Glutamatergic neuron (in vitro differentiated cells): ENCODE measurements at regions not wholly inside any gene's neighbourhood (a gene's known extent, or its start where the extent isn't known, plus 50 kb on each side); places are given as distances from the start of the nearest gene placed in this dataset.

Experiments used
- DNase-seq: peaks from one replicate; pipeline ENCODE4 v3.0.0; 2022
- H3K27ac Mint-ChIP-seq: one replicate; pipeline ENCODE4 v1.8.0; 2020; ENCODE audit warnings: mild to moderate bottlenecking, mixed read lengths, inconsistent platforms; ENCODE audit not compliant: unreplicated experiment
- H3K27me3 Mint-ChIP-seq: one replicate; pipeline ENCODE4 v1.8.0; 2020; ENCODE audit warnings: mild to moderate bottlenecking, moderate library complexity, mixed read lengths, inconsistent platforms; ENCODE audit not compliant: unreplicated experiment
- H3K36me3 Mint-ChIP-seq: one replicate; pipeline ENCODE4 v1.8.0; 2020; ENCODE audit warnings: mild to moderate bottlenecking, mixed read lengths, inconsistent platforms; ENCODE audit not compliant: unreplicated experiment
- H3K4me1 Mint-ChIP-seq: one replicate; pipeline ENCODE4 v1.8.0; 2020; ENCODE audit warnings: mild to moderate bottlenecking, low read depth, mixed read lengths, inconsistent platforms; ENCODE audit not compliant: unreplicated experiment
- H3K4me3 Mint-ChIP-seq: one replicate; pipeline ENCODE4 v1.8.0; 2020; ENCODE audit warnings: mild to moderate bottlenecking, mixed read lengths, inconsistent platforms; ENCODE audit not compliant: unreplicated experiment
- H3K9me3 Mint-ChIP-seq: one replicate; pipeline ENCODE4 v1.8.0; 2020; ENCODE audit warnings: mild to moderate bottlenecking, moderate library complexity, mixed read lengths, inconsistent platforms; ENCODE audit not compliant: unreplicated experiment
- CTCF ChIP-seq: fragments of 200-600 bp; sonication (generic); IDR thresholded peaks from one replicate; pipeline ENCODE4 v1.5.0; 2021; ENCODE audit not compliant: partially characterized antibody, unreplicated experiment

- no peak for DNase-seq
- H3K4me1 Mint-ChIP-seq, result no peaks in the 10 kb centered on the region
- peaks cover 3% of the 10 kb centered on the region for H3K36me3 Mint-ChIP-seq
- no peak overlapping the region for H3K4me3 Mint-ChIP-seq
- no peak for TF ChIP-seq CTCF
- no peak overlapping the region for H3K27ac Mint-ChIP-seq
- H3K27me3 Mint-ChIP-seq, result no peaks in the 10 kb centered on the region
- no peaks in the 10 kb centered on the region for H3K9me3 Mint-ChIP-seq
These were observed 56.3 kb upstream of the SPATA31E1 start for GRCh38 chr9:87826331-87826730.

DNA sequence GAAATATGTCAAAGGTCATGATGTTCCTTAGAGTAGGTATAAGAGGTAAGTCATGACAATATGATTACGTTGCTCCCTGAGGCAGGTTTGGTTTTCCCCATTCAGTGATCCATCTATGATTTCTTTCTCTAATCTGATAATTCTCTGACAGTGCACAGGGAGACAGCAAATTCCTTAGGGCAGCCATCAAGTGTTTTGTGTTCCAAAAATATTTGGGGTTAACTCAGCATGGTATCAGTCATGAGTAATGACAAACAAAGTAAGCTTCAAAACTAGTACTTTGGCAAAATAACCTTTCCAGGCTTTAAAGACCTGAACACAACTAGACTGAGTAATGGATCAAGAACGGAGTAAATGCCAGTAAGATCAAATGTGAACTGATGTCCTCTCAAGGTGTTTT is 55.3 kb upstream of the SPATA31E1 start:
- no peaks in the 10 kb centered on the region for H3K27me3 Mint-ChIP-seq
- H3K9me3 Mint-ChIP-seq, result no peaks in the 10 kb centered on the region
- H3K27ac Mint-ChIP-seq, result no peak overlapping the region
- H3K4me3 Mint-ChIP-seq, result no peak overlapping the region
- H3K36me3 Mint-ChIP-seq, result peaks cover 3% of the 10 kb centered on the region
- TF ChIP-seq CTCF, result no peak
- H3K4me1 Mint-ChIP-seq, result no peaks in the 10 kb centered on the region
- no peak for DNase-seq

DNA sequence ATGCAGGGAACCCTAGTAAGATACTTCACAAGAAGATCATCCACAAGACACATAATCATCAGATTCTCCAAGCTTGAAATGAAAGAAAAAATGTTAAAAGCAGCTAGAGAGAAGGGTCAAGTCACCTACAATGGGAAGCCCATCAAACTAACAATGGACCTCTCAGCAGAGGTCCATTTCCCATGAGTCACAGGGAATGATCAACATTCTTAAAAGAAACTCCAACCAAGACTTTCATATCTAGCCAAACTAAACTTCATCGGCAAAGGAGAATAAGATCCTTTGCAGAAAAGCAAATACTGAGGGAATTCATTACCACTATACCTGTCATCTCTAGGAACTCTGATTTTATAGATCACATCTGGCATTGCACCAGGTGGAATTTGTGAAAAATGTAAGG is 52.9 kb upstream of the SPATA31E1 start:
- DNase-seq, result no peak
- TF ChIP-seq CTCF, result no peak
- no peaks in the 10 kb centered on the region for H3K9me3 Mint-ChIP-seq
- H3K27ac Mint-ChIP-seq, result no peak overlapping the region
- no peak overlapping the region for H3K4me3 Mint-ChIP-seq
- no peaks in the 10 kb centered on the region for H3K36me3 Mint-ChIP-seq
- no peaks in the 10 kb centered on the region for H3K4me1 Mint-ChIP-seq
- H3K27me3 Mint-ChIP-seq, result no peaks in the 10 kb centered on the region

DNA sequence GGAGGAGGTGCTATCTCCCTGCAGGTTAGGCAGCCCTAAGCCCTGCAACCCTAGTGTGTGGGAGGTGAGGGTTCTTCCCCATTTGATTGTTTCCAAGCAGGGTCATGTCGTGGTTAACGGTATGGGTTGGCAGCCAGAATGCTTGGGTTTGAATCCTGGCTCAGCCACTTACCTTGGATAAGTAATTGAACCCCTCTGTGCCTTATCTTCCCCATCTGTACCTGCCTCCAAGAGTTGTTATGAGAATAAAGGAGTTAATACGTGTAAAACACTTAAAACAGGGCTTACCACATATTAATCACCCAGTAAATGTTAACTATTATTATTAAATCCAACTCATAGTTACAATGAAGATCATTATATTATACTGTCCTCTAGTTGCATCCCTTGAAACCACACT is 52.2 kb upstream of the SPATA31E1 start:
- Mint-ChIP-seq H3K27me3 (no peaks in the 10 kb centered on the region), H3K9me3 (no peaks in the 10 kb centered on the region), H3K4me3 (no peak overlapping the region), H3K27ac (no peak overlapping the region), H3K36me3 (no peaks in the 10 kb centered on the region), H3K4me1 (peaks cover 5% of the 10 kb centered on the region)
- TF ChIP-seq CTCF, result no peak
- DNase-seq, result no peak

GRCh38 chr9:87831159-87831558 is 51.5 kb upstream of the SPATA31E1 start:
- H3K27ac Mint-ChIP-seq, result no peak overlapping the region
- H3K4me1 Mint-ChIP-seq, result peaks cover 8% of the 10 kb centered on the region
- no peaks in the 10 kb centered on the region for H3K9me3 Mint-ChIP-seq
- H3K36me3 Mint-ChIP-seq, result no peaks in the 10 kb centered on the region
- H3K27me3 Mint-ChIP-seq, result no peaks in the 10 kb centered on the region
- H3K4me3 Mint-ChIP-seq, result no peak overlapping the region
- no peak for DNase-seq
- TF ChIP-seq CTCF, result no peak
